Body of pancreas (tissue), 4 donors: ENCODE measurements at regions not wholly inside any gene's neighbourhood (a gene's known extent, or its start where the extent isn't known, plus 50 kb on each side); places are given as distances from the start of the nearest gene placed in this dataset.

ENCODE experiments used
- CTCF ChIP-seq, 7 experiments: fragments of 450-650 bp in 4 of 7; fragments of 200-600 bp in 3 of 7; sonication (generic) in 3 of 7; IDR thresholded peaks; one replicate each; pipeline ENCODE4 v1.5.1; 2016 to 2019; ENCODE audit warnings: antibody characterized with exemption in 7 of 7
- POLR2A ChIP-seq, 3 donors: fragments of 450-650 bp; IDR thresholded peaks; one replicate each; pipeline ENCODE4 v1.6.1; 2016; ENCODE audit warnings: antibody characterized with exemption in 3 of 3, mild to moderate bottlenecking in 2 of 3

GRCh38 chr5:99000221-99000620 lies 71.4 kb upstream of the CHD1 start:
- TF ChIP-seq CTCF (IDR thresholded peaks at IDR 0.05) (no peak), POLR2A (IDR thresholded peaks at IDR 0.05) (no peak)
